ENCODE measurements at regions not wholly inside any gene's neighbourhood (a gene's known extent, or its start where the extent isn't known, plus 50 kb on each side); places are given as distances from the start of the nearest gene placed in this dataset.

DNA sequence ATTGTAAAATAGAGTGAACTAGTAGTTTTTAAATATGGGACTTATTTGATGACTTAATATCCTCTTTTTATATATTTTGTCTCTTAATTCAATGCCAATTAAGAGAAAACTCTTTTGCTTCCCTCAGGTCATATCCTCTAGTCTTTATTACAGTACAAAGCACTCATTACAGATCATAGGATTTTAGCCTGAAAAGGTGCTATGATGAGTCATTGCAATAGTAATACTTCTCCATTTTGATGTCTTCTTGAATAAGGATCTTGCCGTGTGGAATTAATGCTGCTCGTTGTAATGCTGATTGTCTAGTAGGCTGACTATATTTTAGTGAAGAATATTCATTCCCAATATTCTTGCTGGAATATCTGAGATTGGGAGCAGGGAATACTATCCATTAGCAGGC is 612.2 kb upstream of the GOLIM4 start:
- TF ChIP-seq, protein P1, sequence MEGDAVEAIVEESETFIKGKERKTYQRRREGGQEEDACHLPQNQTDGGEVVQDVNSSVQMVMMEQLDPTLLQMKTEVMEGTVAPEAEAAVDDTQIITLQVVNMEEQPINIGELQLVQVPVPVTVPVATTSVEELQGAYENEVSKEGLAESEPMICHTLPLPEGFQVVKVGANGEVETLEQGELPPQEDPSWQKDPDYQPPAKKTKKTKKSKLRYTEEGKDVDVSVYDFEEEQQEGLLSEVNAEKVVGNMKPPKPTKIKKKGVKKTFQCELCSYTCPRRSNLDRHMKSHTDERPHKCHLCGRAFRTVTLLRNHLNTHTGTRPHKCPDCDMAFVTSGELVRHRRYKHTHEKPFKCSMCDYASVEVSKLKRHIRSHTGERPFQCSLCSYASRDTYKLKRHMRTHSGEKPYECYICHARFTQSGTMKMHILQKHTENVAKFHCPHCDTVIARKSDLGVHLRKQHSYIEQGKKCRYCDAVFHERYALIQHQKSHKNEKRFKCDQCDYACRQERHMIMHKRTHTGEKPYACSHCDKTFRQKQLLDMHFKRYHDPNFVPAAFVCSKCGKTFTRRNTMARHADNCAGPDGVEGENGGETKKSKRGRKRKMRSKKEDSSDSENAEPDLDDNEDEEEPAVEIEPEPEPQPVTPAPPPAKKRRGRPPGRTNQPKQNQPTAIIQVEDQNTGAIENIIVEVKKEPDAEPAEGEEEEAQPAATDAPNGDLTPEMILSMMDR (conservative IDR thresholded peaks at IDR 0.05): no peak
- no peak for TF ChIP-seq ZFX (IDR thresholded peaks at IDR 0.05)
